CD4-positive, alpha-beta T cell treated with Interleukin-6 for 4 hours (primary cell): ENCODE measurements at regions not wholly inside any gene's neighbourhood (a gene's known extent, or its start where the extent isn't known, plus 50 kb on each side); places are given as distances from the start of the nearest gene placed in this dataset.

Experiments used
- DNase-seq: peaks from one replicate; pipeline ENCODE4 v3.0.0-alpha.2; 2020; ENCODE audit warnings: mixed read lengths

GRCh38 chr10:105857268-105858264 lies 1216.5 kb downstream of the SORCS3 start:
- no peak for DNase-seq

- DNase-seq = no peak
Measured at GRCh38 chr10:105855791-105856190, 1214.7 kb downstream of the SORCS3 start.

- no peak for DNase-seq
Measured at GRCh38 chr10:105844676-105845570, 1203.8 kb downstream of the SORCS3 start.

- DNase-seq = no peak
Measured at GRCh38 chr10:105844241-105844640, 1203.2 kb downstream of the SORCS3 start.

- no peak for DNase-seq
Measured at GRCh38 chr10:105843786-105844185, 1202.7 kb downstream of the SORCS3 start.

- DNase-seq = no peak
Measured at GRCh38 chr10:105840288-105840770, 1199.2 kb downstream of the SORCS3 start.

GRCh38 chr10:105838392-105838791 lies 1197.3 kb downstream of the SORCS3 start:
- DNase-seq = no peak

- DNase-seq = no peak
Measured at GRCh38 chr10:105837951-105838350, 1196.9 kb downstream of the SORCS3 start.

GRCh38 chr10:105834261-105835059 lies 1193.4 kb downstream of the SORCS3 start:
- no peak for DNase-seq

- DNase-seq = no peak
Measured at GRCh38 chr10:105827133-105827532, 1186.0 kb downstream of the SORCS3 start.

- no peak for DNase-seq
Measured at GRCh38 chr10:105807935-105808587, 1167.0 kb downstream of the SORCS3 start.

GRCh38 chr10:105803206-105803605 lies 1162.1 kb downstream of the SORCS3 start:
- no peak for DNase-seq

- no peak for DNase-seq
Measured at GRCh38 chr10:105800641-105801040, 1159.6 kb downstream of the SORCS3 start.

GRCh38 chr10:105798328-105798889 lies 1157.3 kb downstream of the SORCS3 start:
- DNase-seq = no peak

GRCh38 chr10:105797234-105797890 lies 1156.3 kb downstream of the SORCS3 start:
- DNase-seq = no peak

- DNase-seq = no peak
Measured at GRCh38 chr10:105793071-105793470, 1152.0 kb downstream of the SORCS3 start.

- no peak for DNase-seq
Measured at GRCh38 chr10:105785721-105786120, 1144.6 kb downstream of the SORCS3 start.

GRCh38 chr10:105783936-105784483 lies 1142.9 kb downstream of the SORCS3 start:
- DNase-seq = no peak

- DNase-seq = no peak
Measured at GRCh38 chr10:105774881-105775280, 1133.8 kb downstream of the SORCS3 start.

GRCh38 chr10:105774351-105774750 lies 1133.3 kb downstream of the SORCS3 start:
- DNase-seq = no peak
